Hepatocyte (in vitro differentiated cells): ENCODE measurements at regions not wholly inside any gene's neighbourhood (a gene's known extent, or its start where the extent isn't known, plus 50 kb on each side); places are given as distances from the start of the nearest gene placed in this dataset.

ENCODE experiments used
- EZH2phosphoT487 ChIP-seq: fragments of 200-600 bp; sonication (generic); IDR thresholded peaks from one replicate; pipeline ENCODE4 v1.6.1; 2018; ENCODE audit warnings: antibody characterized with exemption, mild to moderate bottlenecking, low read depth, moderate library complexity; ENCODE audit not compliant: unreplicated experiment, severe bottlenecking
- TF ChIP-seq, protein P1 (sequence below): fragments of 200-600 bp; sonication (generic); IDR thresholded peaks from 2 replicates; pipeline ENCODE4 v1.5.1; 2016; ENCODE audit warnings: antibody characterized with exemption, mild to moderate bottlenecking; ENCODE audit not compliant: poor library complexity

DNA sequence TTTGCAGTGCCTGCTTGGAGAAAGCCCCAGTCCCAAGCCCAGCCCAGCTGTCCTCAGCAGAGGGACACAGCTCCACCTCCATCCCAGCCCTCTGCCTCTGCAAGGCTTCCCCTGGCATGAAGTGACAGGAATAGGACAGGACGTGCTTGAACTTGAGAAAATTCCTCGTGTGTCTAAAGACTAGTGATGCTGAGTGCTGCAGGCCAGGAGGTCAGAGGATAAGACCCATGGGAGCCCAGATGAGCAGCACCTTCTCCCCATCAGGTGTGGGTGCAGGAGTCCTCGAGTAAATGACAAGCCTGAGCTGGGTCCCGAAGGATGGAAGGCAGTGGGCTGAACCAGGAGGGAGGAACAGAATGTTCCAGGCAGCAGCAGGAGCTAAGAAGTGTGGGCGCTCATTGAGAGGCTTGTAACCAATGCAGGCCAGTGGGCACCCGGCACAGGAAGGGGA lies 67.8 kb upstream of the UXS1 start:
- TF ChIP-seq, protein P1, sequence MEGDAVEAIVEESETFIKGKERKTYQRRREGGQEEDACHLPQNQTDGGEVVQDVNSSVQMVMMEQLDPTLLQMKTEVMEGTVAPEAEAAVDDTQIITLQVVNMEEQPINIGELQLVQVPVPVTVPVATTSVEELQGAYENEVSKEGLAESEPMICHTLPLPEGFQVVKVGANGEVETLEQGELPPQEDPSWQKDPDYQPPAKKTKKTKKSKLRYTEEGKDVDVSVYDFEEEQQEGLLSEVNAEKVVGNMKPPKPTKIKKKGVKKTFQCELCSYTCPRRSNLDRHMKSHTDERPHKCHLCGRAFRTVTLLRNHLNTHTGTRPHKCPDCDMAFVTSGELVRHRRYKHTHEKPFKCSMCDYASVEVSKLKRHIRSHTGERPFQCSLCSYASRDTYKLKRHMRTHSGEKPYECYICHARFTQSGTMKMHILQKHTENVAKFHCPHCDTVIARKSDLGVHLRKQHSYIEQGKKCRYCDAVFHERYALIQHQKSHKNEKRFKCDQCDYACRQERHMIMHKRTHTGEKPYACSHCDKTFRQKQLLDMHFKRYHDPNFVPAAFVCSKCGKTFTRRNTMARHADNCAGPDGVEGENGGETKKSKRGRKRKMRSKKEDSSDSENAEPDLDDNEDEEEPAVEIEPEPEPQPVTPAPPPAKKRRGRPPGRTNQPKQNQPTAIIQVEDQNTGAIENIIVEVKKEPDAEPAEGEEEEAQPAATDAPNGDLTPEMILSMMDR: no peak
- TF ChIP-seq EZH2phosphoT487: no peak
